HEK293 (cell line): ENCODE measurements at regions not wholly inside any gene's neighbourhood (a gene's known extent, or its start where the extent isn't known, plus 50 kb on each side); places are given as distances from the start of the nearest gene placed in this dataset.

Experiments
- CTCF ChIA-PET: fragments of 350-600 bp; formaldehyde crosslinking; extraction: SDS; loops from one replicate; lab custom pipeline; 2021; ENCODE audit warnings: antibody characterized with exemption; lab: Yijun Ruan, JAX
- POLR2A ChIA-PET: fragments of 300-600 bp; formaldehyde crosslinking; extraction: SDS; loops from one replicate; lab custom pipeline; 2020; ENCODE audit warnings: antibody characterized with exemption, inconsistent platforms; lab: Yijun Ruan, JAX
- H3K27ac ChIP-seq: fragments of 200-500 bp; sonication (Bioruptor generic); 2 replicates; pipeline ENCODE4 v1.5.1; 2014; ENCODE audit warnings: low read depth, low read length, control low read depth, inconsistent platforms; ENCODE audit errors: extremely low read depth
- H3K36me3 ChIP-seq, 2 experiments: fragments of 200-500 bp in 1 of 2; sonication (Bioruptor generic) in 1 of 2; 1 replicate in 1 of 2; 2 replicates in 1 of 2; pipeline ENCODE4 v1.5.1; 2014 to 2017; ENCODE audit warnings: inconsistent platforms in 2 of 2, low read length in 2 of 2; ENCODE audit not compliant: control insufficient read depth in 2 of 2, insufficient read depth in 1 of 2
- H3K4me1 ChIP-seq: fragments of 200-500 bp; sonication (Bioruptor generic); 2 replicates; pipeline ENCODE4 v1.5.1; 2014; ENCODE audit warnings: mild to moderate bottlenecking, low read length, inconsistent platforms; ENCODE audit not compliant: control insufficient read depth, insufficient read depth
- H3K4me3 ChIP-seq: 2 replicates; pipeline ENCODE4 v1.5.1; 2011; ENCODE audit warnings: low read depth, mild to moderate bottlenecking, control low read depth, low read length, moderate library complexity
- H3K9me3 ChIP-seq: fragments of 200-500 bp; sonication (Bioruptor generic); 2 replicates; pipeline ENCODE4 v1.5.1; 2014; ENCODE audit warnings: low read depth, low read length, inconsistent platforms; ENCODE audit not compliant: control insufficient read depth, insufficient read depth
- BCL6B ChIP-seq: fragments of 450-650 bp; formaldehyde crosslinking; IDR thresholded peaks from 2 replicates; pipeline ENCODE4 v1.5.1; 2017; ENCODE audit warnings: missing biosample characterization, missing genetic modification characterization
- IKZF3 ChIP-seq: fragments of 450-650 bp; IDR thresholded peaks from 2 replicates; pipeline ENCODE4 v1.5.0; 2018; ENCODE audit warnings: missing biosample characterization, mild to moderate bottlenecking, missing genetic modification characterization, moderate library complexity
- KLF1 ChIP-seq: fragments of 450-650 bp; formaldehyde crosslinking; IDR thresholded peaks from 2 replicates; pipeline ENCODE4 v1.5.1; 2016; ENCODE audit warnings: missing biosample characterization, missing genetic modification characterization
- OVOL3 ChIP-seq: fragments of 450-650 bp; formaldehyde crosslinking; IDR thresholded peaks from 2 replicates; pipeline ENCODE4 v1.5.1; 2016; ENCODE audit warnings: missing biosample characterization, missing genetic modification characterization
- REPIN1 ChIP-seq: fragments of 450-650 bp; formaldehyde crosslinking; IDR thresholded peaks from 2 replicates; pipeline ENCODE4 v1.5.1; 2017; ENCODE audit warnings: missing biosample characterization, missing genetic modification characterization, low read depth
- WT1 ChIP-seq: fragments of 450-650 bp; formaldehyde crosslinking; IDR thresholded peaks from 2 replicates; pipeline ENCODE4 v1.5.1; 2016; ENCODE audit warnings: missing biosample characterization, missing genetic modification characterization
- ZBTB20 ChIP-seq: fragments of 450-650 bp; formaldehyde crosslinking; IDR thresholded peaks from 2 replicates; pipeline ENCODE4 v1.5.1; 2016; ENCODE audit warnings: missing biosample characterization, missing genetic modification characterization
- ZBTB48 ChIP-seq: fragments of 450-650 bp; formaldehyde crosslinking; IDR thresholded peaks from 2 replicates; pipeline ENCODE4 v1.5.1; 2016; ENCODE audit warnings: missing biosample characterization, missing genetic modification characterization
- ZNF138 ChIP-seq: fragments of 450-650 bp; formaldehyde crosslinking; IDR thresholded peaks from 2 replicates; pipeline ENCODE4 v1.5.1; 2016; ENCODE audit warnings: missing biosample characterization, missing genetic modification characterization, borderline replicate concordance
- ZNF221 ChIP-seq: fragments of 450-650 bp; formaldehyde crosslinking; IDR thresholded peaks from 2 replicates; pipeline ENCODE4 v1.5.1; 2017; ENCODE audit warnings: missing biosample characterization, missing genetic modification characterization, borderline replicate concordance
- ZNF341 ChIP-seq: fragments of 450-650 bp; formaldehyde crosslinking; IDR thresholded peaks from 2 replicates; pipeline ENCODE4; 2016; ENCODE audit warnings: low read depth, missing biosample characterization, missing genetic modification characterization
- ZNF426 ChIP-seq: fragments of 450-650 bp; formaldehyde crosslinking; IDR thresholded peaks from 2 replicates; pipeline ENCODE4 v1.5.1; 2017; ENCODE audit warnings: missing biosample characterization, missing genetic modification characterization, mild to moderate bottlenecking, inconsistent platforms, moderate library complexity
- ZNF571 ChIP-seq: fragments of 450-650 bp; formaldehyde crosslinking; IDR thresholded peaks from 2 replicates; pipeline ENCODE4 v1.5.0; 2017; ENCODE audit warnings: missing biosample characterization, missing genetic modification characterization
- ZNF626 ChIP-seq: fragments of 450-650 bp; sonication (Bioruptor Pico); formaldehyde crosslinking; IDR thresholded peaks from 2 replicates; pipeline ENCODE4 v1.5.1; 2018; ENCODE audit warnings: missing biosample characterization, missing genetic modification characterization, inconsistent platforms
- ZNF660 ChIP-seq: fragments of 450-650 bp; IDR thresholded peaks from 2 replicates; pipeline ENCODE4 v1.5.1; 2018; ENCODE audit warnings: missing biosample characterization, mild to moderate bottlenecking, missing genetic modification characterization
- ZNF707 ChIP-seq: fragments of 450-650 bp; formaldehyde crosslinking; IDR thresholded peaks from 2 replicates; pipeline ENCODE4 v1.5.1; 2016; ENCODE audit warnings: missing biosample characterization, missing genetic modification characterization
- ZNF776 ChIP-seq: fragments of 450-650 bp; formaldehyde crosslinking; IDR thresholded peaks from 2 replicates; pipeline ENCODE4 v1.5.0; 2017; ENCODE audit warnings: missing biosample characterization, missing genetic modification characterization, borderline replicate concordance
- TF ChIP-seq, protein P1 (sequence below): fragments of 450-650 bp; formaldehyde crosslinking; IDR thresholded peaks from 2 replicates; pipeline ENCODE4 v1.5.1; 2016; ENCODE audit warnings: missing biosample characterization, missing genetic modification characterization
- TF ChIP-seq, protein P2 (sequence below): fragments of 450-650 bp; formaldehyde crosslinking; conservative IDR thresholded peaks from 2 replicates; pipeline ENCODE4 v1.5.1; 2016; ENCODE audit warnings: low read depth, missing biosample characterization, missing genetic modification characterization

DNA sequence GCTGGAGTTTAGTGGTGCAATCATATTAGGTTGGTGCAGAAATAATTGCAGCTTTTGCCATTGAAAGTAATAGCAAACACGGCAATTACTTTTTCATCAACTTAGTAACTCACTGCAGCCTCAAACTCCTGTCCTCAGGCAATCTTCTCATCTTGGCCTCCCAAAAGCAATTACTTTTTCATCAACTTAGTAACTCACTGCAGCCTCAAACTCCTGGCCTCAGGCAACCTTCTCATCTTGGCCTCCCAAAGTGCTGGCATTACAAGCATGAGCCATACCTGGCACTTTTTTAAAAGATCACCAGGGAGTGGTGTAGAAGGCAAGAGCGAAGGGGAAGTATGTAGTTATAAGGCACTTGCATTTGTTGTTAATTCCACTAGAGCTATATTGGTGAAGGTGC lies 491.1 kb upstream of the ADGRL3 start:
- no peaks in the 10 kb centered on the region for H3K9me3 ChIP-seq
- no peak overlapping the region for H3K4me3 ChIP-seq
- ChIA-PET POLR2A (no interaction called here), CTCF (interaction anchor here (0.7 kb wide), 2 partner anchors 152 to 955 kb away, joined by 3 to 4 read pairs; no protein-coding TSS in a partner anchor)
- no peaks in the 10 kb centered on the region for H3K4me1 ChIP-seq
- no peak overlapping the region for H3K27ac ChIP-seq
- H3K36me3 ChIP-seq: no peaks in the 10 kb centered on the region
- TF ChIP-seq, protein P1, sequence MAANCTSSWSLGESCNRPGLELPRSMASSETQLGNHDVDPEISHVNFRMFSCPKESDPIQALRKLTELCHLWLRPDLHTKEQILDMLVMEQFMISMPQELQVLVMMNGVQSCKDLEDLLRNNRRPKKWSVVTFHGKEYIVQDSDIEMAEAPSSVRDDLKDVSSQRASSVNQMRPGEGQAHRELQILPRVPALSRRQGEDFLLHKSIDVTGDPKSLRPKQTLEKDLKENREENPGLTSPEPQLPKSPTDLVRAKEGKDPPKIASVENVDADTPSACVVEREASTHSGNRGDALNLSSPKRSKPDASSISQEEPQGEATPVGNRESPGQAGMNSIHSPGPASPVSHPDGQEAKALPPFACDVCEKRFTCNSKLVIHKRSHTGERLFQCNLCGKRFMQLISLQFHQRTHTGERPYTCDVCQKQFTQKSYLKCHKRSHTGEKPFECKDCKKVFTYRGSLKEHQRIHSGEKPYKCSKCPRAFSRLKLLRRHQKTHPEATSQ: no peak
- TF ChIP-seq ZBTB48 (tag by site-specific recombination): no peak
- TF ChIP-seq ZNF426 (tag by site-specific recombination): no peak
- TF ChIP-seq WT1 (tag by site-specific recombination): no peak
- TF ChIP-seq OVOL3 (tag by site-specific recombination): no peak
- TF ChIP-seq ZNF138 (tag by site-specific recombination): no peak
- no peak for TF ChIP-seq BCL6B (tag by site-specific recombination)

GRCh38 chr4:60718874-60719273 lies 481.3 kb upstream of the ADGRL3 start:
- Histone ChIP-seq H3K4me1 (no peaks in the 10 kb centered on the region), H3K36me3 (no peaks in the 10 kb centered on the region), H3K27ac (no peak overlapping the region), H3K9me3 (no peaks in the 10 kb centered on the region), H3K4me3 (no peak overlapping the region)
- no peak for TF ChIP-seq IKZF3 (tag by site-specific recombination)
- no peak for TF ChIP-seq ZNF626
- TF ChIP-seq ZNF660 (tag by site-specific recombination): no peak
- TF ChIP-seq REPIN1 (tag by site-specific recombination): no peak
- no peak for TF ChIP-seq ZNF341 (tag by site-specific recombination)
- TF ChIP-seq ZNF571 (tag by site-specific recombination): no peak
- TF ChIP-seq ZNF776 (tag by site-specific recombination): no peak
- no peak for TF ChIP-seq ZNF707 (tag by site-specific recombination)
- TF ChIP-seq KLF1 (tag by site-specific recombination): no peak
- TF ChIP-seq ZNF221 (tag by site-specific recombination): no peak
- TF ChIP-seq, protein P2, sequence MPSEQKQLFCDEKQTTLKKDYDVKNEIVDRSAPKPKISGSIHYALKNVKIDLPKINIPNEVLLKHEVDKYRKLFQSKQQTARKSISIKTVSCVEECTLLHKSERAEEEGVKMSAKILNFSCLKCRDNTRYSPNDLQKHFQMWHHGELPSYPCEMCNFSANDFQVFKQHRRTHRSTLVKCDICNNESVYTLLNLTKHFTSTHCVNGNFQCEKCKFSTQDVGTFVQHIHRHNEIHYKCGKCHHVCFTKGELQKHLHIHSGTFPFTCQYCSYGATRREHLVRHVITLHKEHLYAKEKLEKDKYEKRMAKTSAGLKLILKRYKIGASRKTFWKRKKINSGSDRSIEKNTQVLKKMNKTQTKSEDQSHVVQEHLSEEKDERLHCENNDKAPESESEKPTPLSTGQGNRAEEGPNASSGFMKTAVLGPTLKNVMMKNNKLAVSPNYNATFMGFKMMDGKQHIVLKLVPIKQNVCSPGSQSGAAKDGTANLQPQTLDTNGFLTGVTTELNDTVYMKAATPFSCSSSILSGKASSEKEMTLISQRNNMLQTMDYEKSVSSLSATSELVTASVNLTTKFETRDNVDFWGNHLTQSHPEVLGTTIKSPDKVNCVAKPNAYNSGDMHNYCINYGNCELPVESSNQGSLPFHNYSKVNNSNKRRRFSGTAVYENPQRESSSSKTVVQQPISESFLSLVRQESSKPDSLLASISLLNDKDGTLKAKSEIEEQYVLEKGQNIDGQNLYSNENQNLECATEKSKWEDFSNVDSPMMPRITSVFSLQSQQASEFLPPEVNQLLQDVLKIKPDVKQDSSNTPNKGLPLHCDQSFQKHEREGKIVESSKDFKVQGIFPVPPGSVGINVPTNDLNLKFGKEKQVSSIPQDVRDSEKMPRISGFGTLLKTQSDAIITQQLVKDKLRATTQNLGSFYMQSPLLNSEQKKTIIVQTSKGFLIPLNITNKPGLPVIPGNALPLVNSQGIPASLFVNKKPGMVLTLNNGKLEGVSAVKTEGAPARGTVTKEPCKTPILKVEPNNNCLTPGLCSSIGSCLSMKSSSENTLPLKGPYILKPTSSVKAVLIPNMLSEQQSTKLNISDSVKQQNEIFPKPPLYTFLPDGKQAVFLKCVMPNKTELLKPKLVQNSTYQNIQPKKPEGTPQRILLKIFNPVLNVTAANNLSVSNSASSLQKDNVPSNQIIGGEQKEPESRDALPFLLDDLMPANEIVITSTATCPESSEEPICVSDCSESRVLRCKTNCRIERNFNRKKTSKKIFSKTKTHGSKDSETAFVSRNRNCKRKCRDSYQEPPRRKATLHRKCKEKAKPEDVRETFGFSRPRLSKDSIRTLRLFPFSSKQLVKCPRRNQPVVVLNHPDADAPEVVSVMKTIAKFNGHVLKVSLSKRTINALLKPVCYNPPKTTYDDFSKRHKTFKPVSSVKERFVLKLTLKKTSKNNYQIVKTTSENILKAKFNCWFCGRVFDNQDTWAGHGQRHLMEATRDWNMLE (tag by site-specific recombination): no peak
- no peak for TF ChIP-seq ZBTB20 (tag by site-specific recombination)
- POLR2A ChIA-PET: no interaction called here
- CTCF ChIA-PET: no interaction called here
